T-helper 2 cell treated with Interferon-gamma antibody and Interleukin-4, amounts not matched to agents 5 μg/mL and 100 μg/mL, for 36 hours (primary cell): ENCODE measurements at regions not wholly inside any gene's neighbourhood (a gene's known extent, or its start where the extent isn't known, plus 50 kb on each side); places are given as distances from the start of the nearest gene placed in this dataset.

Source experiments
- DNase-seq: peaks from one replicate; pipeline ENCODE4 v3.0.0; 2021; ENCODE audit warnings: low spot score
- H3K27ac Mint-ChIP-seq: one replicate; pipeline ENCODE4 v1.8.0; 2021; ENCODE audit warnings: mild to moderate bottlenecking, mixed read lengths
- H3K27me3 Mint-ChIP-seq: one replicate; pipeline ENCODE4 v1.8.0; 2021; ENCODE audit warnings: low read depth, mixed read lengths
- H3K36me3 Mint-ChIP-seq: one replicate; pipeline ENCODE4 v1.8.0; 2021; ENCODE audit warnings: low read depth, mixed read lengths
- H3K4me1 Mint-ChIP-seq: one replicate; pipeline ENCODE4 v1.8.0; 2021; ENCODE audit warnings: low read depth, mixed read lengths
- H3K4me3 Mint-ChIP-seq: one replicate; pipeline ENCODE4 v1.8.0; 2022; ENCODE audit warnings: mild to moderate bottlenecking, moderate library complexity, mixed read lengths
- H3K9me3 Mint-ChIP-seq: one replicate; pipeline ENCODE4 v1.8.0; 2021; ENCODE audit warnings: mixed read lengths

- Mint-ChIP-seq H3K27me3 (no peaks in the 10 kb centered on the region), H3K9me3 (no peaks in the 10 kb centered on the region), H3K27ac (no peak overlapping the region), H3K4me1 (no peaks in the 10 kb centered on the region), H3K4me3 (no peak overlapping the region), H3K36me3 (no peaks in the 10 kb centered on the region)
- no peak for DNase-seq
These were observed 219.1 kb downstream of the RBM19 start for GRCh38 chr12:113747017-113747416.

DNA sequence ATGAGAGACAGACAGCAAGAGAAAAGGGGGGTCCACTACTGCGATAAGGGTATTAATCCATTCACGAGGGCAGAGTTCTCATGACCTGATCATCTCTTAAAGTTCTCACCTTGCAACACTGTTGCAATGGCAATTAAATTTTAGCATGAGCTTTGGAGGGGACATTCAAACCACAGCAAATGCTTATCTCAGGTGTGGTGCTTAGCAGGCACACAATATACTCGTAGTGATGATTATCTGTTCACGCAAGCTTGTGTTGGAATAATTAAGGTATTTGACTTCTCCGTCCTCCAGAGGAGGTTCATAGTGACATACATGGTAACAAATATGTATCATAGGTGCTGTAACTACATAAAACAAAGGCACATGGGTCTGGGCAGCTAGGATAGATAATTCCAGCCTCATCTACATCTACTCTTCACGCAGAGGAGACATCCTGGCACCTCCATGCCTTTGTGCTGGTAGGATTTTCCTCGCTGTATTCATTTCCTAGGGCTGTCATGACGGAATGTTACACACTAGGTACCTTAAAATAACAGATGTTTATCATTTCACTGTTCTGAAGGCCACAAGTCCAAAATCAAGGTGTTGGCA lies 221.2 kb downstream of the RBM19 start:
- Mint-ChIP-seq H3K27ac (no peak overlapping the region), H3K27me3 (no peaks in the 10 kb centered on the region), H3K4me1 (no peaks in the 10 kb centered on the region), H3K36me3 (no peaks in the 10 kb centered on the region), H3K4me3 (no peak overlapping the region), H3K9me3 (no peaks in the 10 kb centered on the region)
- no peak for DNase-seq

GRCh38 chr12:113742801-113743200 lies 223.3 kb downstream of the RBM19 start:
- Mint-ChIP-seq H3K27me3 (no peaks in the 10 kb centered on the region), H3K36me3 (no peaks in the 10 kb centered on the region), H3K4me3 (no peak overlapping the region), H3K9me3 (no peaks in the 10 kb centered on the region), H3K4me1 (no peaks in the 10 kb centered on the region), H3K27ac (no peak overlapping the region)
- DNase-seq: no peak

- Mint-ChIP-seq H3K36me3 (no peaks in the 10 kb centered on the region), H3K4me1 (no peaks in the 10 kb centered on the region), H3K9me3 (no peaks in the 10 kb centered on the region), H3K27ac (no peak overlapping the region), H3K27me3 (no peaks in the 10 kb centered on the region), H3K4me3 (no peak overlapping the region)
- DNase-seq: no peak
These were observed 225.4 kb downstream of the RBM19 start for GRCh38 chr12:113740699-113741098.

- no peaks in the 10 kb centered on the region for H3K9me3 Mint-ChIP-seq
- H3K27ac Mint-ChIP-seq: no peak overlapping the region
- H3K27me3 Mint-ChIP-seq: no peaks in the 10 kb centered on the region
These were observed 231.0 kb downstream of the RBM19 start for GRCh38 chr12:113735131-113735530.

DNA sequence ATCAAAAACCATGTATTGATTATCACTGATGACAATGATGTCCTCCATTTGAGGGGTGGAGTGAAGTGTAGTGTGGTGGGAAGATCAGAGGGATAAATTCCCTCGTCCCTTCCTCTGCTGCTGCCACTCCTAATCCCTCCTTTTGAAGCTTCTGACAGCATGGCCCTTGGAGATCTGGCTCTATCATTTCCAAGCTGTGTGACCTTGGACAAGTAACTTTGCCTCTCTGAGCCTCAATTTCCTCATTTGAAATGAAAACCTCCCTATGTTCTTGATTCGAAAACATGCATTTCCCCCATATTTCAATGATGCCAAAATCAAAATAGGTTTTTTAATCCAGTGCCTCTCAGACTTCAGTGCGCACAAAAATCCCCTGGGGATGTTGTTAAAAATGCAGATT lies 231.6 kb downstream of the RBM19 start:
- no peak overlapping the region for H3K4me3 Mint-ChIP-seq
- peaks cover 4% of the 10 kb centered on the region for H3K4me1 Mint-ChIP-seq
- no peaks in the 10 kb centered on the region for H3K27me3 Mint-ChIP-seq

More at GRCh38 chr12:113735131-113735530, 231.0 kb downstream of the RBM19 start:
- Mint-ChIP-seq H3K4me3 (no peak overlapping the region), H3K36me3 (no peaks in the 10 kb centered on the region), H3K4me1 (peaks cover 4% of the 10 kb centered on the region)
- no peak for DNase-seq

GRCh38 chr12:113732916-113733315 lies 233.2 kb downstream of the RBM19 start:
- peaks cover 4% of the 10 kb centered on the region for H3K4me1 Mint-ChIP-seq
- H3K9me3 Mint-ChIP-seq: no peaks in the 10 kb centered on the region
- DNase-seq: no peak
- no peaks in the 10 kb centered on the region for H3K27me3 Mint-ChIP-seq
- no peak overlapping the region for H3K4me3 Mint-ChIP-seq
- H3K27ac Mint-ChIP-seq: no peak overlapping the region
- H3K36me3 Mint-ChIP-seq: no peaks in the 10 kb centered on the region

More for the DNA sequence above, 231.6 kb downstream of the RBM19 start:
- Mint-ChIP-seq H3K36me3 (no peaks in the 10 kb centered on the region), H3K9me3 (no peaks in the 10 kb centered on the region), H3K27ac (no peak overlapping the region)
- DNase-seq: no peak

- no peaks in the 10 kb centered on the region for H3K9me3 Mint-ChIP-seq
- no peaks in the 10 kb centered on the region for H3K36me3 Mint-ChIP-seq
- H3K27ac Mint-ChIP-seq: no peak overlapping the region
- H3K4me1 Mint-ChIP-seq: no peaks in the 10 kb centered on the region
- no peaks in the 10 kb centered on the region for H3K27me3 Mint-ChIP-seq
- no peak for DNase-seq
- H3K4me3 Mint-ChIP-seq: no peak overlapping the region
These were observed 238.5 kb downstream of the RBM19 start for GRCh38 chr12:113727651-113728061.

DNA sequence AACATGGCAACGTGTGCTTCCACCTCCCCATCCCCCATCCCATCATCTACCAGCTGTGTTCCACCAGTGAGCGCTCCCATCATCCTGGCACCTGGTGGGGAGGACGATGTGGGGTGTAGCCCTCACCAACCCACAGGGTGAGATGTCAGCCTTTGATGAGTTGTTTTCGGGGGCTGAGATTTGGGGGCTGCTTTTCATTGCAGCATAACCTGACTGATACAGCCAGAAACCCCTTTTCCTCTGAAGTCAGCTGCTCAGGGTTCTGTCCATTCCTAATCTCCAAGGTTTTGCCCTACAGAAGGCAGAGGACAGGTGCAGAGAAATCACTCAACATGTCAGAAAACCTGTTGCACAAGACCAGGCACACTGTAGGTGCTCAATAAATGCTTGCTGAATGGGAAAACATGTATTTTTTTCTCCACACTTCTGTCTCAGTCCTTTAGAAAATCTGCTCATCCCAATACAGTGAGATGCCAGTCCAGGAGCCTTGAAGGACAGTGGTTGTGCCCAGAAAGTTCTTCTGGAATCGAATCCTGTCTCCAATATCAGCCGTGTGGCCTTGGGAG lies 239.8 kb downstream of the RBM19 start:
- no peaks in the 10 kb centered on the region for H3K36me3 Mint-ChIP-seq

DNA sequence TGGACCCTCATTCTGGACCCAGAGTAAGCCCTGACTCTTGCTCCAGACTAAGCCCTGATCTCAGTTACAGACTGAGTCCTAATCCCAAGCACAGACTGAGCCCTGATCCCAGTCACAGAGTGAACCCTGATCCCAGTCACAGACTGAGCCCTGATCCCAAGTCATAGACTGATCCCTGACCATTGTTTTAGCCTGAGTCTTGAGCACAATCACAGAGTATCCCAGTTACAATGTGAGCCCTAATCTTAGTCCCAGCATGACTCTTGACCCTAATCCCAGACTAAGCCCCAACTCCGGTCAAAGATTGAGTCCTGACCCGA lies 240.6 kb downstream of the RBM19 start:
- H3K4me1 Mint-ChIP-seq: no peaks in the 10 kb centered on the region
- no peaks in the 10 kb centered on the region for H3K9me3 Mint-ChIP-seq
- no peak overlapping the region for H3K27ac Mint-ChIP-seq
- H3K36me3 Mint-ChIP-seq: no peaks in the 10 kb centered on the region
- DNase-seq: no peak
- H3K4me3 Mint-ChIP-seq: no peak overlapping the region
- no peaks in the 10 kb centered on the region for H3K27me3 Mint-ChIP-seq

More for the DNA sequence above, 239.8 kb downstream of the RBM19 start:
- no peak for DNase-seq
- Mint-ChIP-seq H3K4me3 (no peak overlapping the region), H3K4me1 (no peaks in the 10 kb centered on the region), H3K27me3 (no peaks in the 10 kb centered on the region), H3K9me3 (no peaks in the 10 kb centered on the region), H3K27ac (no peak overlapping the region)

DNA sequence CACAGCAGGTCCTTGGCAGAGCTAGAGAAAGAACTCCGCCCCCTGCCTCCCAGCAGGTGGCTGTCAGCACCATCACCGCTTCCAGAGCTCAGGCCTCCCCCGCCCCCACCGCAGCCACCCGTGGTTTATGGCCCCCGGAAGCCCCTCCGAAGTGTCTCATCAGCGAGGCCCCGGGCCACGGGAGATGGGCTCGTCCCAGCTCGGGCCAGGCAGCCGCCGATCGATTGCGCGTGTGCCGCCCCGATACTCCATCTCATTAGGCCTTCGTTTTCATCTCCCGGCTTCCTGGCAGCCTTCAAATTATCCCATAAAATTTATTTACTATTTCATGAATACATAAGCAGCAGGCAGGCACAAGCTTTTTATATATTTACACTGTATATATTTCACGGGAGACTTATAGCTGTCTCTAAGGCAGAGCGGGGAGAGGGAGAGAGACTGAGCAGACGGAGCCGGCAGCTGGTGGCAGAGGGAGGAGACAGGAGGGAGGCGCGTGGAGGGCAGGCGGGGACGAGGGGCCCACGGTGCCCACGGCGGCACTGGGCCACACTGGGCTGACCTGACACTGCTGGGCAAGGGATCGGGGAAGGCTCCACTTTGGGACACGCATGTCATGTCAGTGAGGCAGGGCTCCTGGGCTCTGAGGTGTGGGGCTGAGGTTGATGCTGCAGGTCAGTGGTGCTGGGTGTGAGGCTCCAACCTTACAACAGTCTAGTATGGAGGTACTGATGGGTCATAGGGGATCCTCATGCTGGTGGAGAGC lies 241.2 kb downstream of the RBM19 start:
- H3K4me3 Mint-ChIP-seq: no peak overlapping the region
- no peak for DNase-seq
- H3K27me3 Mint-ChIP-seq: no peaks in the 10 kb centered on the region
- H3K9me3 Mint-ChIP-seq: no peaks in the 10 kb centered on the region
- H3K36me3 Mint-ChIP-seq: no peaks in the 10 kb centered on the region
- H3K27ac Mint-ChIP-seq: no peak overlapping the region
- H3K4me1 Mint-ChIP-seq: no peaks in the 10 kb centered on the region

GRCh38 chr12:113723631-113724030 lies 242.5 kb downstream of the RBM19 start:
- Mint-ChIP-seq H3K27ac (no peak overlapping the region), H3K9me3 (no peaks in the 10 kb centered on the region), H3K36me3 (no peaks in the 10 kb centered on the region), H3K4me3 (no peak overlapping the region), H3K27me3 (no peaks in the 10 kb centered on the region), H3K4me1 (no peaks in the 10 kb centered on the region)
- no peak for DNase-seq

DNA sequence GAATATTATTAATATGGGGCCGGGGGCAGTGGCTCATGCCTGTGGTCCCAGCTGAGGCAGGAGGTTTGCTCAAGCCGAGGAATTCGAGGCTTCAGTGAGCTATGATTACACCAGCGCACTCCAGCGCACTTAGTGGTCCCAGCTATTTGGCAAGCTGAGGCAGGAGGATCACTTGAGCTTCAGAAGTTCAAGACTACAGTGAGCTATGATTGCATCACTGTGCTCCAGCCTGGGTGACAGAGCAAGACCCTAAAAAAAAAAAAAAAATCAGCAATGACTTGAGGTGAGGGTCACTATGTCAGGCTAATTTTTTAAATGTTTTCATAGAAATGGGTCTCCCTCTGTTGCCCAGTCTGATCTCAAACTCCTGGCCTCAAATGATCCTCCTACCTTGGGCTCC lies 243.4 kb downstream of the RBM19 start:
- no peaks in the 10 kb centered on the region for H3K4me1 Mint-ChIP-seq
- H3K4me3 Mint-ChIP-seq: no peak overlapping the region
- DNase-seq: no peak
- no peak overlapping the region for H3K27ac Mint-ChIP-seq
- no peaks in the 10 kb centered on the region for H3K27me3 Mint-ChIP-seq
- H3K36me3 Mint-ChIP-seq: no peaks in the 10 kb centered on the region
- H3K9me3 Mint-ChIP-seq: no peaks in the 10 kb centered on the region

GRCh38 chr12:113720629-113721028 lies 245.5 kb downstream of the RBM19 start:
- Mint-ChIP-seq H3K9me3 (no peaks in the 10 kb centered on the region), H3K4me3 (no peak overlapping the region), H3K27me3 (no peaks in the 10 kb centered on the region)

More at GRCh38 chr12:113720629-113721028, 245.5 kb downstream of the RBM19 start:
- H3K4me1 Mint-ChIP-seq: no peaks in the 10 kb centered on the region
- H3K36me3 Mint-ChIP-seq: no peaks in the 10 kb centered on the region
- no peak for DNase-seq
- no peak overlapping the region for H3K27ac Mint-ChIP-seq
